ENCODE measurements at regions not wholly inside any gene's neighbourhood (a gene's known extent, or its start where the extent isn't known, plus 50 kb on each side); places are given as distances from the start of the nearest gene placed in this dataset.

DNA sequence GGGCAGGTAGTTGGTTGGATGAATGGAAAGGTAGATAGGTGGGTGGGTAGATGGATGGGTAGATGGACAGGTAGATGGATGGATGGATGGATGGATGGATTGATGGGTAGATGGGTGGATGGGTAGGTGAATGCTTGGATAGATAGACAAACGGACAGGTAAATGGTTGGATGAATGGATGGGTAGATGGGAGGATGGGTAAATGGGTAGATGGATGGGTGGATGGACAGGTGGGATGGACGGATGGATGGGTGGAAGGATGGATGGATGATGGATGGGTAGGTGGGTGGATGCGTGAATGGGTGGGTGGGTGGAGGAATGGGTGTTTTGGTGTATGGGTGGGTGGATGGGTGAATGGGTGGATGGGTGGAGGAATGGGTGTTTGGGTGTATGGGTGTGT is 50.1 kb upstream of the ASAP2 start:
- no peak overlapping the region for H3K27ac ChIP-seq
- DNase-seq (ENCODE audit: low read depth, low spot score): no peak

DNA sequence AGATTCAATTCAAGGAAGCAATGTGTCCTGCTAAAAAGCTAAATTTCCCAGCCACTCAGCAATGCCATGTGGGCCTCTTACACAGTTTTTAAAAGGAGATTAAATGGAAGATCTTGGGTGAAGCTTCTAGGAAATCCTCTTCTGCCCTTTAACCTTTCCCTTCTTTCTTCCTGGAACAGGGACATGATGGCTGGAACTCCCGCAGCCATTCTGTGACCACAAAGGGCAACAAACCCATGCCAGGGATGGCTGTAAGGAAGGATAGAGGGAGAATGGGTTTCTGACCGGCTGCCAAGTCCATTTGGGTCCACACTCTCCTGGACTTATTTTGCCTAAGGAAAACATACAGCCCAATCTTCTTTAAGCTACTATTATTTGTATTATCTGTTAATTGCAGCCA is 52.6 kb upstream of the ASAP2 start:
- H3K27ac ChIP-seq: peak overlapping the region; percentile 54
- DNase-seq (ENCODE audit: low read depth, low spot score): no peak

DNA sequence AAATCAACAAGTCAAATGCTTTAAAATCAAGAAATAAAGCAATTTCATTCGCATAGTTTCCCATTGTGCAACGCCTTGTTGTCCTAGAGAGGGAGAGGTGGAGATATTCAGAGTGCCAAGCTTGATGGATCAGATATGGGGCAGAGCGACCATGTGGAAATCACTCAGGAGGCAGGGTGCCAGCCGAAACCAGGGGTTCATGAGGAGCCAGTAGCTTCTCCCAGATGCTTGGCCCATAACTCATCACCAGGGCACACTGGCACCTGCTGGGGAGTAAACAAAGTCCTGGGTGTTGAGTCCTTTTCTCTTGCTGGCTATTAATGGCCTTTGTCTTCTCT is 53.0 kb upstream of the ASAP2 start:
- DNase-seq (ENCODE audit: low read depth, low spot score): no peak
- peak overlapping the region; percentile 54 for H3K27ac ChIP-seq

DNA sequence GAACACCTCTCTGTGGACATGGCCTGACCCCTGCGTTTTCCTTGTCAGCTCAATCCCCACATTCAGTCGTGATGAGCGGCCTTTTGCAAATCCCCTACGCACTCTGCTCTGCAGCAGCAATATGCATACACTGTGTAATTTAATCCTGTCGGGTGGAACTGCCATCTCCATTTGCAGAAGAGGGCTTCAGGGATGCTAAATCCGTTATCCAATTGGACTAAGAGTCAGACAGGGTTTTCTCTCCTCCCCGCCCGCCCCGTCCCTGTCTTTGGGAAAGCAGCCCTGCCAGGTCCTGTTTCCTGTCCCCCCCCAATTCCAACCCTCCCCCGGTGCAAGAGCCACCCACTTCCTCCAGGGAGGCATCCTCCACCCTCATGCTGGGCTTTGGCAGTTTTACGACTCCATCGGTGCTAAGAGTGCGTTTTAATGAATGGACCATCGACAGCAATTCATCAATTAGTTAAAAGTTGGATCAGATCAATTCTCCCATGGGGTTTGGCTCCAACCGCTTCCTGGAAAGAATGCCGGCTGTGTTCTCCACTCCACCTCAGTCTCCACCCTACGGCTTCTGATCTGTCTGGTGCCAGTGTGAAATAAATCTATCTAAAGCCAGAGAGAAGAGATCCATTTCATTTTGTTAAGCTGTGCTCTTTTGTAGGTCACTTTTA is 53.5 kb upstream of the ASAP2 start:
- DNase-seq (ENCODE audit: low read depth, low spot score): no peak
- H3K27ac ChIP-seq: peak overlapping the region; percentile 54

DNA sequence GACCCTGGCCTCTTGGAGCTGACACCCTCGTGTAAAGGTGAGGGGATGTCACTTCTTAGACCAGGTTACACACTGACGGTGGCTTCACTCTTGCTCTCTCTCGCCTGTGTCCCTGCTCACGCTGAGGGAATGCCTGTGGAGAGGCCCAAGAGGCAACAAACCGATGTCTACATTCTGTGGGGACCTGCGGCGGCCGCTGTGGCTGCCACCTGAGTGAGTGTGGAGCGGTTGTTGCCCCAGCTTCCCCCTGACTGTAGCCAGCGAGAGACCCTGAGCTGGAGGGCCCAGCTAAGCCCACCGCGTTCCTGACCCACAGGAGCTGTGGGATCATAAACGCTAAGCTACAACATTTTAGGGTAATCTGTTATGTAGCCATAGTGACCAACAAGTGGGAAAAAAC is 55.7 kb upstream of the ASAP2 start:
- H3K27ac ChIP-seq: no peak overlapping the region
- no peak for DNase-seq (ENCODE audit: low read depth, low spot score)

DNA sequence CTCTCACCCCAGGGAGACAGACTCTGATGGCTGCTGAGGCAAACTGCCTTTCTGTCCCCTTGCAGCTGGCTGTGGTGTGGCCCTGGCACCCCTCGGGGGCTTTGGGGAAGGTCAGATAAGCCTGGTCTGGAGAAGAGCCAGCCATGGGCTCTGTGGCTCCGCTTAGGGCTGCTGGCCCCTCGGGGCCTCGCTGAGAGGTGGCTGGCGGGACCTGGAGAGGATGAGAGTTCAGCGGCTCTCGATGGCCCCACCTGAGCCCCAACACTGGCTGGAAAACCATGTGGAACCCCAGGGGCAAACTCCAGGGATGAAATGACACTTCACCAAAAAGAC is 56.1 kb upstream of the ASAP2 start:
- DNase-seq (ENCODE audit: low read depth, low spot score): no peak

DNA sequence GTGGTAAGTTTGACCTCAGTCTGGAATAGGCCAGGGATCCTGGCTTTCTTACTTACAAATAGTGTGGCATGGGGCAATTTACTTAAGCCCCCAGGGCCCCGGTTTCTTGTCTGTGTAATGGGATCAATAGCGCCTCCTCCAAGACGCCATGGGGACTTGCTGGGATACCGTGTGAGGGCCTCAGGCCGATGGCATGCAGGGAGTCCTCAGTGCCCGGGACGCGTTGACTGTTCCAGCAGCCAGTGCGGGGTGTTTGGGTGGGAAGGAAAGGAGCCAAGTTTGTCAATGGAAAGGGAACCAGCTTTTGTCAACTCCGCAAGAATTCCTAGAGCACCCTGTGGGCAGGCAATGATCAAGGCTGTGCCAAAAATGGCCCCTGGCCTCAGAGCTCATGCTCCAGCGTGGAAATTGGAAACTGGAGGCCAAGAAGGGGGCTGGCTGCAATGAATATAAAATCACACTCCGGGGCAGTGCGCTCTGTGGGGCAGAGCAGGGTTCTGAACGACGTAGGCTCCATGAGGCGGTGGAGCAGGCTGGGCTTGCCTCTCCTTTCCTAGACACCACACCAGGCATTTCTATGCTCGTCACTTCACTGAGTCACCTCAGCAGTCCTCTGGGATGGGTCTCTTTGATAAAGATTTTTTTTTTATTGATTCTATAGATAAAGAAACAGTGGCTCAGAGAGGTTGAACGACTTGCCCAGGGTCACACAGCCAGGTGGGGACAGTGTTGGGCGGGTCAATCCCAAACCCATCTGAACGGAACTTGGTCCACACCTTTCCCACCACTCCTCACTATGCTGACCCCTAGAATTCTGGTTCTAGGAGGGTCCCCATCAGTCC is 56.7 kb upstream of the ASAP2 start:
- no peak for DNase-seq (ENCODE audit: low read depth, low spot score)
- no peak overlapping the region for H3K27ac ChIP-seq

More for the DNA sequence above, 56.1 kb upstream of the ASAP2 start:
- H3K27ac ChIP-seq: no peak overlapping the region

DNA sequence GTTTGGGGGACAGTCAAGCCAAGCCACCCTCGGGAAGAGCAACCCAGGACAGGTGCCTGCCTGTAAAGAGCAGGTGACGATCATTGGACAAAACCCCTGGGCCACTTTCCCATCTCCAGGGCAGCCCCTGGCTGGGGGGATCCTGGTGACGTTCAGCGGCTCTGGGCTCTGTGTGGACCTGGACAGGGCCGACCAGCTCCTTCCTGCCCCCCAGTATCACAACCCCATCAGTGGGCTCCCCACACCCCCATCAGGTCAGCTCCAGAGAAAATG is 57.3 kb upstream of the ASAP2 start:
- no peak overlapping the region for H3K27ac ChIP-seq
- no peak for DNase-seq (ENCODE audit: low read depth, low spot score)

DNA sequence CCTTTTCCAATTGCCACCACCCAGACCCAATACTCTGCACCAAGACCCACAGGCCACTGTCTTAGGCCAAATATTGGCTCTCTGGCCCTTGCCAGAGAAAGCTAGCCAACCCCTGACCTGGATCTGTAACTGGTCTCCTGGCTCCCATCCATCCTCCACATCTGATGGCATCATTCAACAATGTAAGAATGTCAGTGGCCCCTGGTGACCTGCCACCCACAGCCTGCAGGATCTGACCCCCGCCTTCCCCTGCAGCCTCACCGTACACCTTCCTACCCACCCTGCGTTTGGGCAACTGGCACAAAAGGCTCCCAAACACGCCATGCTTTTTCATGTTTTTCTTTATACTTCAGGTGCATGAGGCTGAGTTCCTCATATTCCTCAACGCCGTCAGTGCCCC is 60.0 kb upstream of the ASAP2 start:
- DNase-seq (ENCODE audit: low read depth, low spot score): no peak
- no peak overlapping the region for H3K27ac ChIP-seq

DNA sequence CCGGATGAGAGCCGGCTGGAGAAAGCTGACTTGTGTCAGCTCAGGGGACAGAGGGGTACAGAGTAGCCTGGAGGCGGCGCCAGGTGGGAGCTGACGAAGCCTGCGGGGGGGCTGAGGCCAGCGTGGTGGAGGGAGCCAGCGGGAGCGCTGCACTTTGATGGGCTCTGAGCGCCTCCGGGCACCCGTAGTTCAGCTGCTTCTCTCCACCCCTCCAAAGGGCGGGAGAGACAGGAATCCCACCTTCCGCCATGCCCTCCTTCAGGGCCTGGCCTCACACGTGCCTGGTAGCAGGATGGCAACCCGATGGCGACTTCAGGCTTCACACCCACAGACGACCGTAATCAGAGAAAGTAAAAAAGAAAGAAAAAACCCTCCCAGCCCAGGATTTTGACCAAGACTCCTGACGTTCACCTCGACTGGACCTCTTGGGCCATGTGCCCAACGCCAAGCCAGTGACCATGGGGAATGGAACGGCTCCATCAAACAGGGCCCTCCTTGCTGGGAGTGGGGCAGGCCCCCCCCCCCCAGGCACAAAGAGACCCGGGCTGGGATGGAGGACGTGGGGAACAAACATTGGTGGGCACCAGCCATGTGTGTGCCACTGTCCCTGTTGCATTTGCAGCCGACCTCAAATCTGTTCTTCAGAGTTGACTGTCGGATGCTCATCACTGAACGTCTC is 60.7 kb upstream of the ASAP2 start:
- DNase-seq (ENCODE audit: low read depth, low spot score): no peak
- H3K27ac ChIP-seq: no peak overlapping the region

DNA sequence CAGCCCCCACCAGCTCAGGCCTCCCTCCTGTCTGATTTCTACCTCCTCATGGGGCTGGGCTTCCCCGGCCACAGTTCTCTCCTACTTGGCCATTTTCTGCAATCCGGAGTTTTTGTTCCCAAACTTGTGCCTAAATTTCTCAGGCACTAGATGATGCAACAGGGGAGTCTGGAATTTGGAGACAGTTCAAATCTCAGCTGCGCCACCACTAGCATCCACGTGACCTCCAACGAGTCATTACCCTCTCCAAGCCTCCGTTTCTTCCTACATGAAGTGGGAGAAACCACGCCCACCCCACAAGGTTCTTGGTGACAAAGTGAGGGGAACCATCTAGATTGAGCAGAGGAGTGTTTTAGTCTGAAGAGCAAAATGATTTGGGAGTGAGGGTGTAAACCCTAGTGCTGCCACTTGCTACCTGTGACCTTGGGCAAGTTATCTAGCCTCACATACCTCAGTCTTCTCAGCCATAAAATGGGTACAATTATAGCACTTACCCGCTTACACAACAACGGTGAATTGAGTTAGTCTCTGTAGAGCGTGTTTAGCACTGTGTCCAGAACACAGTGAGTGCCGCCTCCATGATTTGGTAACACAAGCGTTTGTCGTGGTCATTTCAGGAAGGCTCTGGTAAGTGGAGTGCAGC is 61.4 kb upstream of the ASAP2 start:
- no peak for DNase-seq (ENCODE audit: low read depth, low spot score)
- H3K27ac ChIP-seq: peak overlapping the region; percentile 40

DNA sequence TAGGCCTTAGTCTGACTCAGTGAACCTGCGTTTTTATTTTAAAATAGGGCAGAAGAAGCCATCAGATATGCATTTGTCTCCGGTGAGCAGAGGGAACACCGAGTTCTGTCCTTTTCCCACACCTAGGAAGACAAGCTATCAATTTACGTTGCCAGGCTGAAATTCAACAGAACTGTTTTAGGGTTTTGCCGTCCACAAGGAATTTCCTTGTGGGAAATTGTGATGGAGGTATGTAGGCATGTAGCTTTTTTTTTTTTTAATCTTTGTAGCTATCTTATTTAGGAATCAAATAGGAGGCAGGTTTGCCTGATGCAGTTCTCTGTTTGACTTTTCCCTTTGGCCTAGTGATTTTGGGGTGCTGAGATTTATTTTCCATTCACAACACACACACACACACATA is 62.0 kb upstream of the ASAP2 start:
- peak overlapping the region; percentile 40 for H3K27ac ChIP-seq
- DNase-seq (ENCODE audit: low read depth, low spot score): no peak

DNA sequence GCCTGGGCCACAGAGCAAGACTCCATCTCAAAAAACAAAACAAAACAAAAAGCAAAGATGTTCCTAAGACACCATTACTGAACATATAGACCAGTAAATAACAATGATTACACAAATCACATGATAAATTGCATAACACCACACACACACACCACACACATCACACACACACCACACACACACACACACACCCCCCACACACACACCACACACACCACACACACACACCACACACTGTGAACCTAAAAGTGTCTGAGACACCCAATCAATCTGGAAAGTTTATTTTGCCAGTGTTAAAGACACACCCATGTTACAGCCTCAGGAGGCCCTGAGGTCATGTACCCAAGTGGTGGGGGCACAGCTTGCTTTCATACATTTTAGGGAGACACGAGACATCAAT is 62.6 kb upstream of the ASAP2 start:
- DNase-seq (ENCODE audit: low read depth, low spot score): no peak

DNA sequence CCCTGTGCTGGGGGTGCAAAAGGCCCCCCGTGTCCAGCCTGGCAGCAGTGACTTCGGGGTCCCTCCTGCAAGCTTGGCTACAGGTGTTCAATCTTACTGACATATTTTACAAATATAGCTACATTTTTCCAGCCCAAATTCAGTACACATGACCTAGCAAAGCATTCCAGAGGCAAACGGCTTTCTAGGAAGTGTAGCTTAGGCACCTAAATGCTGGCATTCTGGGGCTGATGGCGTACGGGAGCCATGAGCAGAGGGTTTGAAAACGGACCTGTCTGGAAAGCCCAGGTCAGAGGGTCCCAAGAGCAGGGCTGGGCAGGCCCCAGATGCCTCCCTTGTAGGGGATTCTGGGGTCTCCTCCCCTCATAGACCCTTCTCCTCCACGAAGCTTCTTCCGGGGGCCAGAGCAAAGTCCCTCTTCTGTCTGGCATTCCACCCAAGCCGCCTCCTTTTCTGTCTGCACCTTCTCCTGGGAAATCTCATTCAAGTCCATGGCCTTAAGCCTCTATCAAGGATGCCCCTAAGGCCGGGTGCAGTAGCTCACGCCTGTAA is 63.3 kb upstream of the ASAP2 start:
- DNase-seq (ENCODE audit: low read depth, low spot score): no peak
- H3K27ac ChIP-seq: peak overlapping the region; percentile 42

More for the DNA sequence above, 62.6 kb upstream of the ASAP2 start:
- peak overlapping the region; percentile 40 for H3K27ac ChIP-seq

DNA sequence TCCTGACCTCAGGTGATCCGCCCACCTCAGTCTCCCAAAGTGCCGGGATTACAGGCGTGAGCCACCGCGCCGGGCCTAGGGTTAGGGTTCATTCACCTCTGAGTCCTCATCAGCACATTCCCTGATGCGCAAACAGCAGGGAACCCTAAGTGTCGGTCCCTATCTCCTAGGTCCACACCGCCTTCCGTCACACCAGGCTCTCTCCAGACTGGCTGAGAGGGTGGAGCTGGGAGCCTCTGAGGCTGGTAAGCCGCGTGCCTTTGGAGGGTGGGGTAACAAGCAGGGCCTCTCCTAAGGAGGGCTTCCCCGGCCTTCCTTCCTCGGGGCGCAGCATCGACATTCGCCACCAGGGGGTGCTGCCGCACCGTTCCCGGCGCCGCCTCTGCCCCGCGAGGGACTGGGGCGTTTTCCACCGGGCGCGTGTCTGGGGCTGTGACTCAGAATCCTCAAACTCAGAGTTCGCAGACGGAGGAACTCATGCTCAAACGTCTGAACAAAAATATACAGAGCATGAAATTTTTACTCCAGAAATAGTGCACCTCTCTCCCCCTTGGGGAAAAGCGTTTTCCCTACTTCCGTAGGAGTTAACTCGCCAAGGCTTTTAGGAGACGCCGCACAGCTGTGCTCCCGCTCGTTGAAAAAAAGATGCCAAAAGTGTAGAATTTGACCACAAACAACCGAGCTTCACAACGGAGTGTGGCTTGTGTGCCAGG is 63.9 kb upstream of the ASAP2 start:
- H3K27ac ChIP-seq: peak overlapping the region; percentile 42
- no peak for DNase-seq (ENCODE audit: low read depth, low spot score)

DNA sequence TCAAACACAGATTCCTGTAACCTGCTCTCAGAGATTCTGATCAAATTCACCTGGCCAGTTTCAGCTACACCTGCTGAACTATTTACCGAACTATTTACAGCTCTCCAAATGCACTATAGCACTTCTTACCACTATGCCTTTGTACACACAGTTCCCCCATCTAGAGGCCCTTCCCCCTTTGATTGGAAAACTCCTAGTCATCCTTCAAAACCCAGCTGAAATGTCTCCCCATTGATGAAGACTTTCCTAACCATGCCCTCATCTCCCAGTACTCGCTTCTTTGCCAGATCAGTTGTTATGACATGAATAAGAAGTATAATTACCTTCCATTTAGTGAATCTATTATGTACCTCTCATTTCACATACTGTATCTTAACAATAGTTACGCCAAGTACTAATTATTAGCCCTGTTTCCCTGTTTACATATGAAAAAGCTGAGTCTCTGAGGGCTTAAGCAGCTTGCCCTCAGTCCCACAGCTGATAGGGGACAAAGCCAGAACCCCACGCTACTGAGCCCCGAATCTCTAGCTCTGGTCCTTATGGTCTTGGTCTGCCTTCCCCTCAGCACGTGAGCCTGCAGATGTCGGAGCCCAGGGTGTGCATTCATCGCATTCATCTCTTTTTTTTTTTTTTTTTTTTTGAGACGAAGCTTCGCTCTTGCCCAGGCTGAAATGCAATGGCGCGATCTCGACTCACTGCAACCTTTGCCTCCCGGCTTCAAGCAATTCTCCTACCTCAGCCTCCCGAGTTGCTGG is 64.7 kb upstream of the ASAP2 start:
- H3K27ac ChIP-seq: peak overlapping the region; percentile 42
- DNase-seq (ENCODE audit: low read depth, low spot score): no peak

DNA sequence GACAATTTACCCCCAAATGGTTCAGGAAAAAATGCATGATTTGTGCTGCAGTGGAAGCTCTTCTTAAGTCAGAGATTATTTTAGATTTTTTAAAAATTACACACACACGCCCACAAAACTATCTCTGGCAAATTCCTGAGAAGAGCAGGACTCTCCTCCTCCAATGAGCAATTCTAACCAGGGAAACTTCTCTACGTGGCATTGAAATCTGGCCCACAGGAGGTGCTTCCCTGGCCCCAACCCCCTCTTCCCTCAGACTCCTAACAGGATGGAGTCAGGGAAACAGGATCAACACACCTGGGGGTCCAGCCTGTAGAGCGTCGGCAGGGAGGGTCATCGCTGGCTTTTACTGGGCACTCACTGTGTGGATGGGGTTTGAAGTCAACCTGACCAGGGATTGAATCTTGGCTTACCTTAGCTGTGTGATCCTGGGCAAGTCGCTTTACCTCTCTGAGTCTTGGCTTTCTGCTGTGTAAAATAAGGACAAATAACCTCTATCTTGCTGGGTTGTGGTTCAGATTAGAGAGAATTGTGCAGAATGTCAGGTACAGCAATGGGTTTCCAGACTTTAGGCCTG is 65.4 kb upstream of the ASAP2 start:
- H3K27ac ChIP-seq: no peak overlapping the region

DNA sequence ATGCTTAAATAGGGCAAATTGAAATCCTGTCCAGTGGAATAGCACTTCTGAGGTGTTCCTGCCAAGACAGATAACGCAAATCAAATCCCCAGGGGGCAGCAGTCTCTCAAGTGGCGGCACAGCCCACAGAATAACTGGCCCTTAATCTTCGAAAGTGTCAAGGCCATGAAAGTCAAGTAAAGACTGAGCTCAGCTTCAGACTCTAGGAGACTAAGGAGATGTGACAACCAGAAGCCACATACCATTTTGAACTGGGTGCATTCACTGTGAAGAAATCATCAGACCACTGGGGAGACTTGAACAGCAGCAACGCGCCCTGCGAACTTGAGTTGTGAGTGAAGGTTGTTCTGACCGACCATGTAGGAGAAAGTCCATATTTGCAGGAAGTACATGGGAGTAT is 66.0 kb upstream of the ASAP2 start:
- H3K27ac ChIP-seq: no peak overlapping the region
- no peak for DNase-seq (ENCODE audit: low read depth, low spot score)

More for the DNA sequence above, 65.4 kb upstream of the ASAP2 start:
- DNase-seq (ENCODE audit: low read depth, low spot score): no peak
